DMS 273 treated with DMSO at 0.1 percent for 48 hours (cell line): ENCODE measurements at regions not wholly inside any gene's neighbourhood (a gene's known extent, or its start where the extent isn't known, plus 50 kb on each side); places are given as distances from the start of the nearest gene placed in this dataset.

ENCODE experiments used
- DNase-seq: peaks from one replicate; lab custom pipeline; 2025; lab: John Stamatoyannopoulos, UW

DNA sequence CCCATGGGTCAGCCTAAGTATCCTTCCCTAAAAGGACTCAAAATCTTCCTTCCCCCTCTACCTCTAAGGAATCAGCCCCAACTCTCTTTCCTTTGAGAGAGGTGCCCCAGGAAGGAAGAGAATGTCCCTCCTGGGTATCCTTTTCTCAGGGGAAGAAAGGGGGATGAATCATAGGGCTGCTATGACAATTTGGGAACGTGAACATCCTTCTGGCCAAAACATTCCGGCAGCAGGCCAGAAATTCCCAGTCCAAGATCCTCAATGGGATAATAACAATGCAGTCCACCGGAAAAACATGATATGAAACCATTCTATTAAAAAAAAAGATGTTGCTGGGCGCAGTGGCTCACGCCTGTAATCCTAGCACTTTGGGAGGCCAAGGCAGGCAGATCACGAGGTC, 50.8 kb upstream of the CACNA2D3 start:
- no peak for DNase-seq

- no peak for DNase-seq
These were observed 52.4 kb upstream of the CACNA2D3 start for GRCh38 chr3:54069961-54070360.

- no peak for DNase-seq
These were observed 55.2 kb upstream of the CACNA2D3 start for GRCh38 chr3:54067055-54067698.

DNA sequence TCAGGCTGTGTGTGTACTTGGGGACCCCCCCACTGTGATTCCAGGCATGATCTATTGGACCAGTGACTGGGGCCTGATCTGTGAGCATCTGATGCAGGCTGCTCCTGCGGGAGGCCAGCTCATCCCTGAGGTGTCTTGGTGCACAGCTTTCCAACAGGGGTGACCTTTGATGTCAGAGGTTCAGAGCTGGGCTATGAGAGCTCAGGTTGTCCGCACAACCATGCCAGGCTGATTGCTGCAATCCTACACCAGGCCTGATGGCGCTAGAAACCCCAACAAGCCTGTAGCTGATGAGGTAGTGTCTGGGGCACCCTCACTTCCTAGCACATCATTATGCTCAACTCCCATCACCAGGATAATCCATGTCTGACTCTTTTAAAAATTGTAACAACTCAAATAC, 56.1 kb upstream of the CACNA2D3 start:
- DNase-seq, result no peak

DNA sequence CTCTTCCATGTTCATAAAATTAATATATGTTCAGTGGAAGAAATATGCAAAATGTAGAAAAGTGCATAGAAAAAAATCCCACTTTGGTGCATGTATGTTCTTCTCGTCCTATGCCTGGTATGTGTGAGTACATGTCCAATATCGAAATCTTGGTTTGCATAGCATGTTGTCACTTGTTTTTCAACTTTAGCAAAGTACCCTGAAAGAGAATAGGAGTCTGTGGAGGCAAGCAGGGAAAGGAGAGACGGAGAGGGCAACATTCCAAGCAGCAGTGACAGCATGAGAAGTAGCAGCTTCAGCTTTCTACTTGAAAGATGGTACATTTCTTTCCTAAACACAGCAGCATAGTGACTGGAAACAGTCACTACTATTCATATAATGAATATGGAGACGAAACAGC, 56.8 kb upstream of the CACNA2D3 start:
- DNase-seq, result no peak

GRCh38 chr3:54065140-54065539, 57.2 kb upstream of the CACNA2D3 start:
- DNase-seq, result no peak

GRCh38 chr3:54064486-54064885, 57.9 kb upstream of the CACNA2D3 start:
- no peak for DNase-seq

GRCh38 chr3:54062546-54062945, 59.8 kb upstream of the CACNA2D3 start:
- no peak for DNase-seq

DNA sequence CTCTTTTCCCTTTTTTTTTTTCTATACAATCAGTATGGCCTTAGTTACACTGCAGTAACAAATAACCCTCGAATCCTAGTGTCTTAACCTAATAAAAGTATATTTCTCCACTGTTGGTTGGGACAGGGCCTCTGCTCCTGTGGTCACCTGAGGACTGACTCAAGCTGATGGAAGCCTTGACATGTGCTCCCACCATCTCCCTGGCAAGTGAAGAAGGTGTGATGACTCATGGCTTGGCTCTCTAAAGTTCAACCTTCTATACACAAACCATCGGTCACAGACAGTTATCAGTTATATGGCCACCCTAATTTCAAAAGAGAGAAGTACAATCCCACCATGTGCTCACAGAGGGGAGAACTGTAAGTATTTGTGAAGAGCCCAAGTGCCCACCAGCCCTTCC, 65.8 kb upstream of the CACNA2D3 start:
- no peak for DNase-seq

- DNase-seq, result no peak
These were observed 68.5 kb upstream of the CACNA2D3 start for GRCh38 chr3:54053882-54054281.

DNA sequence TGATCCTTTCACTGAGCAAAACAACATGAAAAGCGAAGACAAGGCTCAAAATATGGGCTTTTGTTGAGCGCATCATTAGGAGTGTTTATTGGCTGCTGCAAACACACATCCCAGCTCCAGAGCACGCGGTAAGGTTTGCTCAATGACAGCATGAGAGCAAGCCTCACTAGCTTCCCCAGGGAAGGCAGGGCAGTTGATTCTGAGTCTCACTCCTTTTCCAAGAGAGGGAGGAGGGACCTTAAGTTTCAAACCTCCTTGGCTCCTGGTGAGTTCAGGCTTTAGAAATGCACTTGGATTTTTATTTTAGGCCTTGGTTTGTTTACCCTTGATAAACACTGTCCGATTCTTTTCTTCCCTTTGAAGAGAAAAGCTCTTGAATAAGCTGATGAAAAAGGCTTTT, 69.1 kb upstream of the CACNA2D3 start:
- no peak for DNase-seq

- DNase-seq, result no peak
These were observed 74.8 kb upstream of the CACNA2D3 start for GRCh38 chr3:54047568-54047967.

- no peak for DNase-seq
These were observed 75.6 kb upstream of the CACNA2D3 start for GRCh38 chr3:54046641-54047214.

DNA sequence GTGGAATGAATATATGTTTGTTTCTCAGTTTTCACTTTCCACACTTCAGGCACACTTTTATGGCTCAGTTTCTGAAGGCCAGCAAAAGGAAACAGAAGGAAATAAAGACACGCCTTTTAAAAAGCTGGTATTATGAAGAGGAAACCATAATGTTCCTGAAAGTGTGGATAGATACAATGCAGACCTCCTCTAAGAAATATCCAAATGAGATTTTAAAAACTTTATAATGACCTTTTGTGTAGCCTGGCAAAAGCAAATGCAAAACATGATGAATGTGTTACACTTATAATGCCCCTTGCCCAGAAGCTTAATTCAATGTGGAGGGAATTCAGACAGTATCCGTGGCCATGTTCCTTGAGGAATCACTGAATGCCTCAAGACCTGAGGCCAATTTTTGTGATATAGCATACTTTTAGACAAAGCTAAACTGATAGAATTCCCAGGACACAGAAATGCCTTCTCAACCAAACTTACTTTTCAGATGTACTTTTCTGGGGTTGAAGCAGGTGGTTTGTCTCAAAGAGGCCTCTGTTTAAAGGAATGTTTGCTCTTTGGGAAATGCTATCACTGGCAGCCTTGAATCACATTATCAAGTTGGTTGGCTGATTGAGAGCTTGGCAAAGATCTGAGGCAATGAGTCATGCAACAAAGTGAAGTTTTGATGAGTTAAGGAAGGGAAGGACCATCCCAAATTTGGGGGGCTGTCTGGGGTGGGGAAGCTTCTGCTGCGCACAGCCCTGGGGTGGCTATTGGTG, 77.1 kb upstream of the CACNA2D3 start:
- DNase-seq, result no peak

DNA sequence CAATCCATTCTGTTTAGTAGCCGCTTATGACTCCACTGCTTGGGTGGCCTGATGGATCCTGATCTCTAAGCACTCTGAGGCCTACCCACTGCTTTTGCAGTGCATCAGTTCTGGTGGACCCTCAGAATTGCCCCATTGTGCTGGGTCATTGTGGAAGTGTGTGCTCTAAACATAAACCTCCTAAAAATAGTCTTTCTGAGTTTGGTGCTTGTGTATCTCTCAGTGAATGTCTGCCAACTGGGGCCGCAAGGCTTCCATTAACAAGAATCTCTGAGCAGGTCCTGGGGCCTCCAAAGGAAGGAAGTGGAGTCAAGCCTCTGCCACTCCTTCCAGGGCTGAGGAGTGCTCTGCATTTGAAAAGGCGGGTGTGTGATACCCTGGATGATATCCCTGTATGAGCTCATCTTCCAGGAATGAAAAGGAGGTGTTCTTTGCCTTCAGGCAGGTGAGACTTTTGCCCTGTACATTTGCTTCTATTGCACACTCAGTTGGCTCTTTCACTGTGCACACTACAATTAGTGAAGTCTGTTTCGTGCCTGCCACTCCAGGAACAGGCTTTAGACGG, 80.0 kb upstream of the CACNA2D3 start:
- no peak for DNase-seq

GRCh38 chr3:54040476-54040875, 81.9 kb upstream of the CACNA2D3 start:
- no peak for DNase-seq

GRCh38 chr3:54038391-54038790, 84.0 kb upstream of the CACNA2D3 start:
- no peak for DNase-seq

- no peak for DNase-seq
These were observed 85.8 kb upstream of the CACNA2D3 start for GRCh38 chr3:54036543-54036942.

DNA sequence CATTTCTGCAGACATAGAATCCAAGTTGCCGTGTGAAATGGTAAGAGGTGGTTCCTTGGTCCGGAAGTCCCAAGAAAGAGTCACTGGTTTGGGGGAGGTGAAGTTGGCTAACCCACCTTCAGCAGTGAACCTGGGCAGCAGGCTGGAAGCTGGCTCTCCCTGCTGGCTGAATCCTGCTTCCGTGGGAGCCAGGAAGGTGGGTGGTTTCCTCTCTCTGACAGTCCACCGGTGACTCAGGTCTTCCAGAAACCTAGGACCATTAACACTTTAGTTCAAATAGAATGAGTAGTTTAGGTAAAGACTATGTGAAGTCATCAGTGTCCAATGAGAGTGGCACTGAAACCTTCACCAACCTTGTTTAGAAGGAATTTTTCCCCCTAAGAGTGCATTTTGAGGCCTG, 87.4 kb upstream of the CACNA2D3 start:
- no peak for DNase-seq

DNA sequence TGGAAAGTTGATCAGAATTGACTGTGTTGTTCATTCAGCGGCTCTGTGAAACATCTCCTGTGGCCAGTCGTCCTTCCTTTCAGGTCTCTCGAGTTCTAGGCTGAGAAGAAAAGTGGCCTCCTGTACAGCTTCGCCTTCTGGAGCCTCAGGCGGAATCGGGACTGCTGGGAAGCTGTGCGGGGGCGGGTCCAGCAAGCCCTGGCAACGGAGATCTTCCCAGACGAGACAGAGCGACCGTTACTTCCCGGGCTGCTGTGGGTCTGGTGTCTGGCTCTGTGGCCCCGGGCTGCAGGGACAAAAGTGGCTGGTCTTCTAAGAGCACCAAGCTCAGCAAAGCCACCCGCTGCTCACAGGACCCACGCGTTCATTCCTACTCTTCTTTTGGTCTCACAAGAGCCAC, 88.6 kb upstream of the CACNA2D3 start:
- DNase-seq, result no peak

GRCh38 chr3:54032598-54032997, 89.8 kb upstream of the CACNA2D3 start:
- DNase-seq, result no peak

GRCh38 chr3:54028372-54028771, 94.0 kb upstream of the CACNA2D3 start:
- DNase-seq, result no peak

DNA sequence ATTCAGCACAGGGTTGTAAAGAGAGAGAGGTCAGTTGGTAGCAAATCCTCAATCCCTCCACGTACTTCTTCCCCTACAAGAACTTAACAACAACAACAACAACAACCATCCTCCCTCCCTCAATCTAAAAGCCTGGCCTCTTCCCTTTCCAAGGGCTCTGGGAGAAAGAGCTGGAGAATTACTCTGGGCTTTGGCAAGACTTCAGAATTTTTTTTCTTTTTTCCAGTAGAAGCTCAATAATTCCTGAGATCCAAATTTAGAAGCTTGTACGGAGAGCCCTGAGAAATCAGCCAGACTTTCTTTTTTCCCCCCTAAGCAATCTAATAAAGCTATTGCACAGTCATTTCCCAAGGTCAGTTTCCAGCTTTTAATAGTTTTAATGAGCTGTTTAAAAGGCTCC, 95.8 kb upstream of the CACNA2D3 start:
- DNase-seq, result no peak
